WTC11 (cell line): ENCODE measurements at regions not wholly inside any gene's neighbourhood (a gene's known extent, or its start where the extent isn't known, plus 50 kb on each side); places are given as distances from the start of the nearest gene placed in this dataset.

Experiments
- CREM ChIP-seq: sonication (generic); formaldehyde crosslinking; IDR thresholded peaks from 2 replicates; pipeline ENCODE4 v1.8.1; 2022; ENCODE audit warnings: mild to moderate bottlenecking, missing genetic modification reagents, moderate library complexity
- ELF4 ChIP-seq: sonication (generic); formaldehyde crosslinking; IDR thresholded peaks from 2 replicates; pipeline ENCODE4 v1.8.1; 2022; ENCODE audit warnings: low read depth, mild to moderate bottlenecking, moderate library complexity, missing genetic modification reagents
- ESRRA ChIP-seq: sonication (generic); formaldehyde crosslinking; IDR thresholded peaks from 2 replicates; pipeline ENCODE4 v1.8.1; 2022; ENCODE audit warnings: mild to moderate bottlenecking, missing genetic modification reagents, borderline replicate concordance
- FOXJ3 ChIP-seq: sonication (generic); formaldehyde crosslinking; IDR thresholded peaks from 2 replicates; pipeline ENCODE4 v1.9.0; 2021; ENCODE audit warnings: missing genetic modification reagents, mild to moderate bottlenecking, borderline replicate concordance
- FOXK1 ChIP-seq: sonication (generic); formaldehyde crosslinking; IDR thresholded peaks from 2 replicates; pipeline ENCODE4 v1.8.0; 2022; ENCODE audit warnings: mild to moderate bottlenecking, moderate library complexity, missing genetic modification reagents
- ZNF138 ChIP-seq: sonication (generic); formaldehyde crosslinking; conservative IDR thresholded peaks from 2 replicates; pipeline ENCODE4 v1.8.1; 2022; ENCODE audit warnings: mild to moderate bottlenecking, moderate library complexity, missing genetic modification reagents
- TF ChIP-seq, protein P1 (sequence below): fragments of 250-450 bp; sonication (Bioruptor Pico); IDR thresholded peaks from 2 replicates; pipeline ENCODE4 v1.8.0; 2021; ENCODE audit warnings: mild to moderate bottlenecking
- TF ChIP-seq, protein P2 (sequence below): fragments of 200-600 bp; IDR thresholded peaks from 2 replicates; pipeline ENCODE4 v1.8.0; 2022; ENCODE audit warnings: antibody characterized with exemption
- TF ChIP-seq, protein P3 (sequence below): sonication (generic); formaldehyde crosslinking; conservative IDR thresholded peaks from 2 replicates; pipeline ENCODE4 v1.8.1; 2022; ENCODE audit warnings: mild to moderate bottlenecking, missing genetic modification reagents
- TF ChIP-seq, protein P4 (sequence below): sonication (generic); formaldehyde crosslinking; IDR thresholded peaks from 2 replicates; pipeline ENCODE4 v1.8.0; 2023; ENCODE audit warnings: mild to moderate bottlenecking, missing genetic modification reagents
- TF ChIP-seq, protein P5 (sequence below): sonication (generic); formaldehyde crosslinking; IDR thresholded peaks from 2 replicates; pipeline ENCODE4 v1.8.0; 2022; ENCODE audit warnings: mild to moderate bottlenecking, missing genetic modification reagents

DNA sequence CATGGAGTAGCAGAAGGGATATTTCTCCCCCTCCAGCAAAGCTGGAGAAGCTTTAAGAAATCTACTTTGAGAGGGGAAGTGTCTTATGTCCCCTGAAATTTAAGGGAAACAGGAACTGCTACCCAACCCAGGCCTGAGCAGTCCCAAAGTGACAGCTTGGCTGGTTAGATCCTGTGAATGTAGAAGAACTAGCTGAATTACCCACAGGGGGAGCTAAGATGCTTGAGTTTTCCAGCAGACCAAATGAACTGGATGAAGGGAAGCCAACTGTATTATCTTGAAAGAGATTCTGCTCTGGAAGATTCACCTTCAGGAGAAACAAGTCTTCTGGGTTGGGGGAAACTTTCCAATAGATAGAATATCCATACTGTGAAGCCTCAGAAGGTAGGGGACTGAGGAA lies 303.3 kb upstream of the MMS22L start:
- TF ChIP-seq, protein P1, sequence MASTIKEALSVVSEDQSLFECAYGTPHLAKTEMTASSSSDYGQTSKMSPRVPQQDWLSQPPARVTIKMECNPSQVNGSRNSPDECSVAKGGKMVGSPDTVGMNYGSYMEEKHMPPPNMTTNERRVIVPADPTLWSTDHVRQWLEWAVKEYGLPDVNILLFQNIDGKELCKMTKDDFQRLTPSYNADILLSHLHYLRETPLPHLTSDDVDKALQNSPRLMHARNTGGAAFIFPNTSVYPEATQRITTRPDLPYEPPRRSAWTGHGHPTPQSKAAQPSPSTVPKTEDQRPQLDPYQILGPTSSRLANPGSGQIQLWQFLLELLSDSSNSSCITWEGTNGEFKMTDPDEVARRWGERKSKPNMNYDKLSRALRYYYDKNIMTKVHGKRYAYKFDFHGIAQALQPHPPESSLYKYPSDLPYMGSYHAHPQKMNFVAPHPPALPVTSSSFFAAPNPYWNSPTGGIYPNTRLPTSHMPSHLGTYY (CRISPR knock-in tag) = no peak
- TF ChIP-seq ELF4 (CRISPR knock-in tag) = no peak
- TF ChIP-seq, protein P2, sequence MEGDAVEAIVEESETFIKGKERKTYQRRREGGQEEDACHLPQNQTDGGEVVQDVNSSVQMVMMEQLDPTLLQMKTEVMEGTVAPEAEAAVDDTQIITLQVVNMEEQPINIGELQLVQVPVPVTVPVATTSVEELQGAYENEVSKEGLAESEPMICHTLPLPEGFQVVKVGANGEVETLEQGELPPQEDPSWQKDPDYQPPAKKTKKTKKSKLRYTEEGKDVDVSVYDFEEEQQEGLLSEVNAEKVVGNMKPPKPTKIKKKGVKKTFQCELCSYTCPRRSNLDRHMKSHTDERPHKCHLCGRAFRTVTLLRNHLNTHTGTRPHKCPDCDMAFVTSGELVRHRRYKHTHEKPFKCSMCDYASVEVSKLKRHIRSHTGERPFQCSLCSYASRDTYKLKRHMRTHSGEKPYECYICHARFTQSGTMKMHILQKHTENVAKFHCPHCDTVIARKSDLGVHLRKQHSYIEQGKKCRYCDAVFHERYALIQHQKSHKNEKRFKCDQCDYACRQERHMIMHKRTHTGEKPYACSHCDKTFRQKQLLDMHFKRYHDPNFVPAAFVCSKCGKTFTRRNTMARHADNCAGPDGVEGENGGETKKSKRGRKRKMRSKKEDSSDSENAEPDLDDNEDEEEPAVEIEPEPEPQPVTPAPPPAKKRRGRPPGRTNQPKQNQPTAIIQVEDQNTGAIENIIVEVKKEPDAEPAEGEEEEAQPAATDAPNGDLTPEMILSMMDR = no peak
- TF ChIP-seq ZNF138 (CRISPR knock-in tag) = no peak
- TF ChIP-seq FOXJ3 (CRISPR knock-in tag) = no peak
- TF ChIP-seq ESRRA (CRISPR knock-in tag) = no peak
- TF ChIP-seq, protein P3, sequence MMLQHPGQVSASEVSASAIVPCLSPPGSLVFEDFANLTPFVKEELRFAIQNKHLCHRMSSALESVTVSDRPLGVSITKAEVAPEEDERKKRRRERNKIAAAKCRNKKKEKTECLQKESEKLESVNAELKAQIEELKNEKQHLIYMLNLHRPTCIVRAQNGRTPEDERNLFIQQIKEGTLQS (CRISPR knock-in tag) = no peak
- no peak for TF ChIP-seq CREM (CRISPR knock-in tag)
- TF ChIP-seq, protein P4, sequence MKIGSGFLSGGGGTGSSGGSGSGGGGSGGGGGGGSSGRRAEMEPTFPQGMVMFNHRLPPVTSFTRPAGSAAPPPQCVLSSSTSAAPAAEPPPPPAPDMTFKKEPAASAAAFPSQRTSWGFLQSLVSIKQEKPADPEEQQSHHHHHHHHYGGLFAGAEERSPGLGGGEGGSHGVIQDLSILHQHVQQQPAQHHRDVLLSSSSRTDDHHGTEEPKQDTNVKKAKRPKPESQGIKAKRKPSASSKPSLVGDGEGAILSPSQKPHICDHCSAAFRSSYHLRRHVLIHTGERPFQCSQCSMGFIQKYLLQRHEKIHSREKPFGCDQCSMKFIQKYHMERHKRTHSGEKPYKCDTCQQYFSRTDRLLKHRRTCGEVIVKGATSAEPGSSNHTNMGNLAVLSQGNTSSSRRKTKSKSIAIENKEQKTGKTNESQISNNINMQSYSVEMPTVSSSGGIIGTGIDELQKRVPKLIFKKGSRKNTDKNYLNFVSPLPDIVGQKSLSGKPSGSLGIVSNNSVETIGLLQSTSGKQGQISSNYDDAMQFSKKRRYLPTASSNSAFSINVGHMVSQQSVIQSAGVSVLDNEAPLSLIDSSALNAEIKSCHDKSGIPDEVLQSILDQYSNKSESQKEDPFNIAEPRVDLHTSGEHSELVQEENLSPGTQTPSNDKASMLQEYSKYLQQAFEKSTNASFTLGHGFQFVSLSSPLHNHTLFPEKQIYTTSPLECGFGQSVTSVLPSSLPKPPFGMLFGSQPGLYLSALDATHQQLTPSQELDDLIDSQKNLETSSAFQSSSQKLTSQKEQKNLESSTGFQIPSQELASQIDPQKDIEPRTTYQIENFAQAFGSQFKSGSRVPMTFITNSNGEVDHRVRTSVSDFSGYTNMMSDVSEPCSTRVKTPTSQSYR (CRISPR knock-in tag) = no peak
- no peak for TF ChIP-seq FOXK1 (CRISPR knock-in tag)
- TF ChIP-seq, protein P5, sequence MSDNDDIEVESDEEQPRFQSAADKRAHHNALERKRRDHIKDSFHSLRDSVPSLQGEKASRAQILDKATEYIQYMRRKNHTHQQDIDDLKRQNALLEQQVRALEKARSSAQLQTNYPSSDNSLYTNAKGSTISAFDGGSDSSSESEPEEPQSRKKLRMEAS (CRISPR knock-in tag) = no peak
